Stimulated activated CD4-positive, alpha-beta T cell treated with anti-CD3 and anti-CD28 coated beads, TNF-alpha, amount 100 ng/mL, for 1 hour (primary cell): ENCODE measurements at regions not wholly inside any gene's neighbourhood (a gene's known extent, or its start where the extent isn't known, plus 50 kb on each side); places are given as distances from the start of the nearest gene placed in this dataset.
"Not testable (repeated sequence)": the region's sequence is repeated elsewhere in the genome, so short reads cannot be mapped to it uniquely, and the experiment has no call there.

ENCODE experiments used
- DNase-seq, 3 donors: peaks; one replicate each; pipeline ENCODE4 v3.0.0-alpha.2; 2020; ENCODE audit warnings: low read depth in 3 of 3, low spot score in 1 of 3

DNA sequence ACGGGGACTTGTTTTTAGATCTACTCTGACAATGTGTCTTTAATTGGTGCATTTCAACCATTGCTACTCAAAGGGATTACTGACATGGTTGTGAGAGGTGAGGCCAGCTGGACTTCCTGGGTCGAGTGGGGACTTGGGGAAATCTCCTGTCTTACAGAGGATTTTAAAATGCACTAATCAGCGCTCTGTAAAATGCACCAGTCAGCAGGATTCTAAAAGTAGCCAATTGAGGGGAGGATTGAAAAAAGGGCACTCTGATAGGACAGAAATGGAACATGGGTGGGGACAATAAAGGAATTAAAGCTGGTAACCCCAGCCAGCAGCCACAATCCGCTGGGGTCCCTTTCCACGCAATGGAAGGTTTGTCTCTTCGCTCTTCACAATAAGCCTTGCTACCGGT lies 122.5 kb upstream of the SNRPN start:
- no peak for DNase-seq

DNA sequence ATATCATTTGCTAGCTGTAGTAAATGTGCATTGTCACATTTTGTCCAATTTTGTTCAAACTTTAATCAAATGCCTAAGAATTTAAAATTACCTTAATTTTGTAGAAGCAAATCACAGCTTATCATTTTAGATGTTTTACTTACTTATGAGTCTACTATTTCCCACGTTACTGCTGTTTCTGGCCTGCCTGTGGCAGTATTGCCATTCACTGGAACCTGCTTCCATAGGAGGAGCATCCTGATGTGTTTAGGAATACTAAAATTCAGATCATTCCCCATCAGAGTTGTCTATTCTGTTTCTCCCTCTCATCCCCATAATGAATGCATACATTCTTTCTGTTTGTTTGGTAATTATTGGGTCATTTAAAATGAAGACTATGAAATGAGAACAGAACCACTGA lies 119.5 kb upstream of the SNRPN start:
- no peak for DNase-seq

DNA sequence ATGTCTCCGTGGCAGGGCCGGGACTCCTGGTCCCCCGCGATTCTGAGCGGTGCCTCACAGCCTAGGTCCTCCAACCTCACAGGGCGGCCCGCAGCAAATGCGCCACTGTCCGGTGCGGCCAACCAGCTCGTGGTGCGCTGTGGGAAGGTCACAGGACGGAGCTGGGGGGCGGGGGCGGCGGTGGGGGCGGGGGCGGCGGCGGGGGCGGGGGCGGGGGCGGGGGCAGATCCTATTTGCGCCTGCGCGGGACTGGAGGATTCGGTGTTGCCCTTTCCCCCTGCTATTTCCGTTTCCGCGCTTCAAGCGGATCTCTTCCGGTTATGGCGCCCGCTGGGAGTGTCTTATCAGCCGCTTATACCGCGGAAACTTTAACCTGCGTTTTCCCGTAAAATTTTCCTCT lies 106.7 kb upstream of the SNRPN start:
- no peak for DNase-seq

DNA sequence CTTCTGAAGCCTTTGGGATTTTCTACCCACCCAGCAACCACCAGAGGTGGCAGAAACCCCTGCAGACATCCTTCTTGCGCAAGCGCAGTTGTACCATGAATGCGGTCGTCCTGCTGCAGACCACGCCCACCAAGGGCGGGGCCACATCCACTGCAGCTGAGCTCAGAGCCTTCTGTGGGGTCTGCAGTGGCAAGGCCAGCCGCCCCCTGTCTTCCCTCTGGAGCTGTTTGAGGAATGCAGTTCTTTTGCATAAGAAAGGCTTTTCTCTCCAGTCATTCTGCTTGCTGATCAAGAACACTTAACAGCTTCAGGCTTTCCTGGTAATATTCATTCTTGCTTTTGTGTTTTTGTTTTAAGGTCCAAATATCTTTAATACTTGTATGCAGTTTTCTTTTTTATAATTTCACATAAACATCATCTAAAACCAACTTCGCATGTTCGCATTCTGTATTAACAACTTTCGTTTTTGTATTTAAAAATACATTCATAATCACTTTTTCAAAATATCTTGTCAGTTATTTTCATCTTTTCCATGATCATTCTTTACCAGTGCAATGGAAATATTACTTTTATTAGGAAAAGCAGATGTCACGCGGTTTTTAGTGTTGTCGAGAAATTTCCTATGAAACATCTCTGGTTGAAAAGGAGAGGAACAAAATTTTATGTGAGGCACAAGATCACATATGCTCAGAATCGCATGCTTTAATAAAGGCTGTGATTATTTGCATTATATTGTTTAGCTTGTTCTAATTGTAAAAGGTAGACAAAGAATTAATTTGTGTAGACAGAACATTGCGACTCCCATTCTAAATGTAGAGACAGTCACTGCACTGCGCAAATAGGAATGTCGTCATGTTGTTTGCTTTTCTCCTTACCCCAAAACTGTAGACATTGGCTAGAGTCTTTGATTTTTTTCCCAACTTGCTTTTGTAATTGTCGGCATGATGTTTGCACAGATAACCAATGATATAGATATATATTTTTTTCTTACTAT lies 98.1 kb upstream of the SNRPN start:
- DNase-seq, result no peak

- no peak for DNase-seq
Observed at GRCh38 chr15:24857763-24858162, 97.0 kb upstream of the SNRPN start.

DNA sequence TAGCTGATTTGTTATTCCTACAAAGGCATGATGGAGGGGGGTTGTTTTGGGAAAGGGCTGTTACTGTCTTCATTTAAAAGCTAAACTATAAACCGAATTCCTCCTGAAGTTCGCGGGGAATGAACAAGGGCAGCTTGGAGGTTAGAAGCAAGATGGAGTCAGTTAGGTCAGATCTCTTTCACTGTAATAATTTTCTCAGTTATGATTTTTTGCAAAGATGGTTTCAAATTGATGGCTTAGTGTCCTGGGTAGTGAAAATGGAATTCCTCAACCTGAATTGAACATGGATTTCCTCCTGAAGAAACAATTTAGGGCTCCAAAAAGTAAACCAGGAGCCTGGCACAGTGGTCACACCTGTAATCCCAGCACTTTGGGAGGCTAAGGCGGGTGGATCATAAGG lies 96.6 kb upstream of the SNRPN start:
- not testable (repeated sequence) for DNase-seq

GRCh38 chr15:24858737-24859601 lies 95.8 kb upstream of the SNRPN start:
- DNase-seq, result no peak

- no peak for DNase-seq
Observed at GRCh38 chr15:24861014-24861690, 93.6 kb upstream of the SNRPN start.

DNA sequence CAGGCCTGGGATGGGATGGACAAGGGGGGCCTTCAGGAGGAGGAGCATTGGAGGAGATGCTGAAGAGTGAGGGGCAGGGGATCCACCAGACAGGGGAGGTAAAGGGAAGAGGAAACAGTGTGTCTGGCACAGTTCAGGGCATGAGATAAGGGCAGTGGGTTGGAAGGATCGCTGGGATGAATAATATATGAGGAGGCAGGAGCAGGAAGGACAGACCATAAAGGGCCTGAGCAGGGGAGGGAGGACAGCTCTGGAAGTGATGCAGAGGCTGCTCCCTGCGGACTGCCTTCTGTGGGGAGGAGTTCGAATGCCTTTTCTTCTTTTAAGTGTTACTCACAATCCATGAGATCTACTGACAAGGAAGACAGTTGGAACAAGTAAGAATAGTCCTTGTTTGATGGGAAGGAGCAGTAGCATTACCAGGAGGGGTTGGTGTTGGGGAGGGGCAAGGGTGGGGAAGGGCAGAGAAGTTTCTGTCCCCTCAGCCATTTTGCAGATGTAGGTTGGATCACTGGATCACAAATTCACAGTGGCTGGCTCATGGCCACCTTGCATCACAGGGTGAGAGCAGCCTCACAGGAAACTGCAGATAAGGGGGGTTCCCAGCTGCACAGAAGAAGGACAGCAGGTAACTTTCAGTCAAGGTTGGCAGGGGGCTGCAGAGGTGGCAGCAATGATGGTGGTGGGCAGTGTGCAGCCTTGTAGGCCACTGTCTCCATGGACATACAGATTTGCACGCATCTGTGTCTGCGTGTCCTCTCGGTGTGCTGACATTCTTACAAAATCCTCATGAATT lies 91.9 kb upstream of the SNRPN start:
- no peak for DNase-seq

DNA sequence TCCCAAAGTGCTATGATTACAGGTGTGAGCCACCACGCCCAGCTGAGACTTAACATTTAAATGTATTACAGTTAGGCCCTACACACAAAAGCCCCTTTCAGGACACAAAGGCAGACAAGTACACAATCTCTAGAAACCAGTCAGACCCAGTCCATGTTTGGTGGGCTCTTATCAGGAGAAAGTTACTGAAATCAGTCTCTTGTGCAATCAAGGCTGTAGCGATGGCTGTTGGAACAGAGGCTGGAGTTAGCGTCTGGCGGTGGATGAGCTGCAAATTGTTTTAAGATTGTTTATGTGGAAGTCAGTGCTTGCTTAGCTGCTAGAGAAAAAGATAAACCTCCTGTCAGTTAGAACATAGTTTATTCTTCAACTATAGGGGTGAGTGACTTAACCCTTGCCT lies 89.5 kb upstream of the SNRPN start:
- DNase-seq, result no peak

DNA sequence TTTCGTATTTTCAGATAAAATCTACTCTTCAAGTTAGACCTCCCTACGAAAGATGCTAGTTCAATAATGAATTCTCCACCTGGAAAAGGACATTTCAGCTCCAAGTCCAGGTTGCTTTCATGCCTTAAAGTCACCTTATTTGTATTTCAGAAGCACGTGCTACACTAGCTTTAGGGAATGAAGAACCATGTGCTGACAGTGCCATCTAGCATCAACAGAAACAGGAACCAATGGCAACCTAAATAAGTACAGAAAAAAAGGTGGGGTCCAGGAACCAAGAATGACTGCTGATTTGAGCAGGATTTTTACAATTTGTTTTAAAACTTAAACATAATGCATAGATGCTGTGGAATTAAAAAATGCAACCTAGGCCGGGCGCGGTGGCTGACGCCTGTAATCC lies 77.6 kb upstream of the SNRPN start:
- DNase-seq, result no peak

GRCh38 chr15:24878153-24878552 lies 76.6 kb upstream of the SNRPN start:
- DNase-seq, result no peak

GRCh38 chr15:24879492-24879891 lies 75.3 kb upstream of the SNRPN start:
- DNase-seq, result no peak

DNA sequence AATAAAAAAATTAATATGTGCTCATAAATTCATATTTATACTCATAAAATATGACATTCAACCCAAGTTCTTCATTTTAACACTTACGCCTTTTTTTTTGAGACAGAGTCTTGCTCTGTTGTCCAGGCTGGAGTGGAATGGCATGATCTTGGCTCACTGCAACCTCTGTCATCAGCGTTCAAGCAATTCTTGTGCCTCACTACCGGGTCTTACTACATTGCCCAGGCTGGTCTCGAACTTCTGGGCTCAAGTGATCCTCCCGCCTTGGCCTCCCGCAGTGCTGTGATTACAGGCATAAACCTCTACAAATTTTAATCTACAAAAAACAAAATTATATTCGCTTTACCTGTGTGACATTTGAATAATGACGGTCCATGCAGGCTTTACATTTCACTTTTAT lies 74.1 kb upstream of the SNRPN start:
- no peak for DNase-seq

- DNase-seq, result no peak
Observed at GRCh38 chr15:24886538-24886937, 68.2 kb upstream of the SNRPN start.

- no peak for DNase-seq
Observed at GRCh38 chr15:24898715-24899272, 56.0 kb upstream of the SNRPN start.

- no peak for DNase-seq
Observed at GRCh38 chr15:24899367-24899766, 55.4 kb upstream of the SNRPN start.

DNA sequence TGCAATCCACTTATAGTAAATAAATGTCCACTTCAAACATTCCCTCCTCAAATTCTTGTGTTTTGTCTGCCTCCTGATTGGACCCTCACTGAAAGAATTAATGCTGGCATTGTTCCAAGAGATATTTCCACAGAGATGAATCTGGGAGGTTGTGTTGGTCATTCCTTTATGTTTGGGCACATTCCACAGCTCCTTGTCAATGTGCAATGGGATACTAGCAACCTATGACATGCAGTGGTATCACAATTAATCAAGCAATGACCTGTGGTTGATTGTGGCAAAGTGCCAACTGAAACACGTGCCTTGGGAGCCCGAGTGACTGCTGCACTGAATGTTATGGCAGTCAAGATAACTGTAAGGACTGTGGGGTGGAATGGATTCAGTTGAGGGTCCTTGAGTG lies 55.0 kb upstream of the SNRPN start:
- DNase-seq, result no peak

DNA sequence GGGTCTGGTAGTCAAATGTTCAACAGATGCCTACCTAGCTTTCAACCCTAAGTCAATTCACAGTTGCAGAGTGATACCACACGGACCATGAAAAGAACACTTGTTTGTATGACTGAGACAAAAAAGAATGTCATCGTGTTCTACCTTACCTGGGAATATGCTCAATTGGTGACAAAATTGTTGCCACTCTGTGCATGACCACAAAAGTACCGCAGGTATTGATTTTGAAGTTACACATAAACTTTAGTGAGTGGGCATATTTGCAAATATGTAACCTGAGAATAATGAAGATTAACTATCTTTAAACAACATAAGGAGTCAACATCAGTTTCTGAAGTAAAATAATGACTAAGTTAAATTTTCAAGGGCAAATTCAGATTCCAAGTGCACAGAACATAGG lies 53.4 kb upstream of the SNRPN start:
- no peak for DNase-seq
